Neural cell (in vitro differentiated cells): ENCODE measurements at regions not wholly inside any gene's neighbourhood (a gene's known extent, or its start where the extent isn't known, plus 50 kb on each side); places are given as distances from the start of the nearest gene placed in this dataset.

Experiments used
- H2AFZ ChIP-seq: fragments of 200-600, 300-800 bp; sonication (generic), shearing (Covaris generic); 2 replicates; pipeline ENCODE4 v1.6.0; 2014; ENCODE audit warnings: low read depth, mild to moderate bottlenecking, antibody characterized with exemption, low read length, moderate library complexity
- H3F3A ChIP-seq: fragments of 200-600 bp; shearing (Covaris generic); 2 replicates; pipeline ENCODE4 v1.6.1; 2016; ENCODE audit warnings: mild to moderate bottlenecking, moderate library complexity, mixed read lengths, antibody characterized with exemption, low read length; ENCODE audit not compliant: insufficient read depth, poor library complexity, severe bottlenecking
- H3K27ac ChIP-seq: fragments of 200-600, 300-800 bp; sonication (generic), shearing (Covaris generic); 2 replicates; pipeline ENCODE4 v1.5.1; 2014; ENCODE audit warnings: mild to moderate bottlenecking, low read length, moderate library complexity
- H3K27me3 ChIP-seq: fragments of 300-800, 200-600 bp; sonication (generic), shearing (Covaris generic); 2 replicates; pipeline ENCODE4 v1.6.0; 2014; ENCODE audit warnings: mild to moderate bottlenecking, low read depth, low read length, moderate library complexity; ENCODE audit not compliant: insufficient read depth
- H3K36me3 ChIP-seq: fragments of 300-800, 200-600 bp; sonication (generic), shearing (Covaris generic); 2 replicates; pipeline ENCODE4 v1.5.1; 2014; ENCODE audit warnings: mild to moderate bottlenecking, antibody characterized with exemption, low read length, moderate library complexity; ENCODE audit not compliant: insufficient read depth
- H3K4me2 ChIP-seq: fragments of 300-800, 200-600 bp; sonication (generic), shearing (Covaris generic); 2 replicates; pipeline ENCODE4 v1.6.0; 2014; ENCODE audit warnings: mild to moderate bottlenecking, low read length
- H3K4me3 ChIP-seq: fragments of 300-800, 200-600 bp; sonication (generic), shearing (Covaris generic); 2 replicates; pipeline ENCODE4 v1.5.1; 2014; ENCODE audit warnings: mild to moderate bottlenecking, low read length, moderate library complexity
- H3K79me2 ChIP-seq: fragments of 200-600 bp; shearing (Covaris generic); replicated peaks from 2 replicates; pipeline ENCODE4 v1.6.0; 2014; ENCODE audit warnings: mild to moderate bottlenecking, low read length, moderate library complexity; ENCODE audit not compliant: insufficient read depth
- H3K9ac ChIP-seq: fragments of 300-800, 200-600 bp; sonication (generic), shearing (Covaris generic); 2 replicates; pipeline ENCODE4 v1.6.1; 2016; ENCODE audit warnings: mild to moderate bottlenecking, low read length, mixed read lengths
- H3K9me2 ChIP-seq: fragments of 200-600 bp; shearing (Covaris generic); 2 replicates; pipeline ENCODE4 v1.6.1; 2016; ENCODE audit warnings: mild to moderate bottlenecking, low read length, mixed read lengths; ENCODE audit not compliant: insufficient read depth
- H3K9me3 ChIP-seq: fragments of 200-600, 300-800 bp; sonication (generic), shearing (Covaris generic); 2 replicates; pipeline ENCODE4 v1.6.1; 2016; ENCODE audit warnings: mild to moderate bottlenecking, mixed run types, low read length, moderate library complexity, mixed read lengths
- H4K20me1 ChIP-seq: fragments of 200-600 bp; shearing (Covaris generic); 2 replicates; pipeline ENCODE4 v1.6.1; 2016; ENCODE audit warnings: mild to moderate bottlenecking, mixed run types; ENCODE audit not compliant: insufficient read depth
- EP300 ChIP-seq: fragments of 450-650 bp; conservative IDR thresholded peaks from 2 replicates; pipeline ENCODE4 v1.6.1; 2014; ENCODE audit warnings: antibody characterized with exemption, mild to moderate bottlenecking, moderate library complexity; ENCODE audit not compliant: poor library complexity, severe bottlenecking
- EZH2 ChIP-seq: fragments of 200-600, 300-800 bp; shearing (Covaris generic), sonication (generic); IDR thresholded peaks from 2 replicates; pipeline ENCODE4 v1.6.1; 2014; ENCODE audit warnings: antibody characterized with exemption, low read length, borderline replicate concordance, mild to moderate bottlenecking; ENCODE audit not compliant: insufficient read depth, poor library complexity, severe bottlenecking
- MXI1 ChIP-seq: fragments of 450-650 bp; conservative IDR thresholded peaks from 2 replicates; pipeline ENCODE4 v1.6.1; 2014; ENCODE audit warnings: antibody characterized with exemption, mild to moderate bottlenecking; ENCODE audit not compliant: poor library complexity, severe bottlenecking
- POLR2AphosphoS5 ChIP-seq: IDR thresholded peaks from 2 replicates; pipeline ENCODE4 v1.6.1; 2012
- RAD21 ChIP-seq: fragments of 450-650 bp; conservative IDR thresholded peaks from 2 replicates; pipeline ENCODE4 v1.6.1; 2014; ENCODE audit warnings: antibody characterized with exemption, mild to moderate bottlenecking, moderate library complexity
- SMC3 ChIP-seq: fragments of 450-650 bp; conservative IDR thresholded peaks from 2 replicates; pipeline ENCODE4 v1.6.1; 2014; ENCODE audit warnings: antibody characterized with exemption, mild to moderate bottlenecking, moderate library complexity; ENCODE audit not compliant: poor library complexity
- TAF1 ChIP-seq: IDR thresholded peaks from 2 replicates; pipeline ENCODE4 v1.6.1; 2012; ENCODE audit warnings: low read depth
- TF ChIP-seq, protein P1 (sequence below): IDR thresholded peaks from 2 replicates; pipeline ENCODE4 v1.6.1; 2012; ENCODE audit warnings: borderline replicate concordance
- TF ChIP-seq, protein P2 (sequence below): fragments of 450-650 bp; IDR thresholded peaks from 2 replicates; pipeline ENCODE4 v1.5.1; 2014; ENCODE audit warnings: antibody characterized with exemption, mild to moderate bottlenecking, moderate library complexity; ENCODE audit not compliant: poor library complexity, severe bottlenecking

DNA sequence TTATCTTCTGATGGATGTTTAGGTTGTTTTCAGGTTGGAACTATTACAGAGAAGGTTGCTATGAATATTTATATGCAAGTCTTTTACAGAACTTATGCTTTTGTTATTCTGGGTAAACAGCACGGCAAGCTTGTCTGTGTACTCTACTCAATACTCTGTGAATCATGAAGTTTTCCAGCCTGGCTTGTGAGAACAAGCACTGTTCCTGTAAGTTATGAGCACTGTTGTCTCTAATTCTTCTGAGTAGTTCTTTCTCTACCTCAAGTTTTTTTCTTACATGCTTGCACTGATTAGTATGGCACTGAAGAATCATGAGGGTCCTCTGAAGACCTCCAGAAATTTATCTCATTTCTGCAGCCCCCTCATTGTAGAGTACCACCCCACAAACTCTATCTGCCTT, 496.9 kb downstream of the KCTD12 start:
- no peak overlapping the region for H3K27ac ChIP-seq
- no peak overlapping the region for H3K4me3 ChIP-seq
- TF ChIP-seq EP300 = no peak
- no peaks in the 10 kb centered on the region for H3K9me2 ChIP-seq
- H3F3A ChIP-seq = no peaks in the 10 kb centered on the region
- no peak overlapping the region for H3K9ac ChIP-seq
- H3K27me3 ChIP-seq = no peaks in the 10 kb centered on the region
- no peaks in the 10 kb centered on the region for H3K79me2 ChIP-seq
- no peak overlapping the region for H2AFZ ChIP-seq
- no peaks in the 10 kb centered on the region for H3K36me3 ChIP-seq
- H3K9me3 ChIP-seq = no peaks in the 10 kb centered on the region
- no peak overlapping the region for H3K4me2 ChIP-seq
- H4K20me1 ChIP-seq = no peaks in the 10 kb centered on the region

DNA sequence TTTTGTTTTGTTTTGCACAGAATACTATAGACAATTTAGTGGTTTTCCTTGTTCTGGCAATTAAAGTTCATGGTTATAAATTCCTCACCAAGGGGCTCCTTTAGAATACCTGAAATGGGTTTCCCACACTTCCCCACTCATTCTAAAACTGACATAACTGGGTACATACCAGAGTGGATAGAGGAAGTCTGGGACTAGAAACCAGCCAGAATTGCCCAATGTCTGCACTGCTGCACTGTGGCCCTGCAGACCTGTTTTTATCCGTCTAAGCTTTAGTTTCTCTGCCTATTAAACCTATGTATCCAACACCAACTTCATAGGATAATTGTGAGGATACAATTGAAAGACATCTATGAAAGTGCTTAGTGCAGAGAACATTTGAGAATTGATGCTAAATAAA, 498.6 kb downstream of the KCTD12 start:
- no peak for TF ChIP-seq MXI1
- TF ChIP-seq SMC3 = no peak
- TF ChIP-seq, protein P1, sequence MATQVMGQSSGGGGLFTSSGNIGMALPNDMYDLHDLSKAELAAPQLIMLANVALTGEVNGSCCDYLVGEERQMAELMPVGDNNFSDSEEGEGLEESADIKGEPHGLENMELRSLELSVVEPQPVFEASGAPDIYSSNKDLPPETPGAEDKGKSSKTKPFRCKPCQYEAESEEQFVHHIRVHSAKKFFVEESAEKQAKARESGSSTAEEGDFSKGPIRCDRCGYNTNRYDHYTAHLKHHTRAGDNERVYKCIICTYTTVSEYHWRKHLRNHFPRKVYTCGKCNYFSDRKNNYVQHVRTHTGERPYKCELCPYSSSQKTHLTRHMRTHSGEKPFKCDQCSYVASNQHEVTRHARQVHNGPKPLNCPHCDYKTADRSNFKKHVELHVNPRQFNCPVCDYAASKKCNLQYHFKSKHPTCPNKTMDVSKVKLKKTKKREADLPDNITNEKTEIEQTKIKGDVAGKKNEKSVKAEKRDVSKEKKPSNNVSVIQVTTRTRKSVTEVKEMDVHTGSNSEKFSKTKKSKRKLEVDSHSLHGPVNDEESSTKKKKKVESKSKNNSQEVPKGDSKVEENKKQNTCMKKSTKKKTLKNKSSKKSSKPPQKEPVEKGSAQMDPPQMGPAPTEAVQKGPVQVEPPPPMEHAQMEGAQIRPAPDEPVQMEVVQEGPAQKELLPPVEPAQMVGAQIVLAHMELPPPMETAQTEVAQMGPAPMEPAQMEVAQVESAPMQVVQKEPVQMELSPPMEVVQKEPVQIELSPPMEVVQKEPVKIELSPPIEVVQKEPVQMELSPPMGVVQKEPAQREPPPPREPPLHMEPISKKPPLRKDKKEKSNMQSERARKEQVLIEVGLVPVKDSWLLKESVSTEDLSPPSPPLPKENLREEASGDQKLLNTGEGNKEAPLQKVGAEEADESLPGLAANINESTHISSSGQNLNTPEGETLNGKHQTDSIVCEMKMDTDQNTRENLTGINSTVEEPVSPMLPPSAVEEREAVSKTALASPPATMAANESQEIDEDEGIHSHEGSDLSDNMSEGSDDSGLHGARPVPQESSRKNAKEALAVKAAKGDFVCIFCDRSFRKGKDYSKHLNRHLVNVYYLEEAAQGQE = no peak
- no peak for TF ChIP-seq TAF1
- no peak for TF ChIP-seq EP300
- TF ChIP-seq EZH2 = no peak
- TF ChIP-seq, protein P2, sequence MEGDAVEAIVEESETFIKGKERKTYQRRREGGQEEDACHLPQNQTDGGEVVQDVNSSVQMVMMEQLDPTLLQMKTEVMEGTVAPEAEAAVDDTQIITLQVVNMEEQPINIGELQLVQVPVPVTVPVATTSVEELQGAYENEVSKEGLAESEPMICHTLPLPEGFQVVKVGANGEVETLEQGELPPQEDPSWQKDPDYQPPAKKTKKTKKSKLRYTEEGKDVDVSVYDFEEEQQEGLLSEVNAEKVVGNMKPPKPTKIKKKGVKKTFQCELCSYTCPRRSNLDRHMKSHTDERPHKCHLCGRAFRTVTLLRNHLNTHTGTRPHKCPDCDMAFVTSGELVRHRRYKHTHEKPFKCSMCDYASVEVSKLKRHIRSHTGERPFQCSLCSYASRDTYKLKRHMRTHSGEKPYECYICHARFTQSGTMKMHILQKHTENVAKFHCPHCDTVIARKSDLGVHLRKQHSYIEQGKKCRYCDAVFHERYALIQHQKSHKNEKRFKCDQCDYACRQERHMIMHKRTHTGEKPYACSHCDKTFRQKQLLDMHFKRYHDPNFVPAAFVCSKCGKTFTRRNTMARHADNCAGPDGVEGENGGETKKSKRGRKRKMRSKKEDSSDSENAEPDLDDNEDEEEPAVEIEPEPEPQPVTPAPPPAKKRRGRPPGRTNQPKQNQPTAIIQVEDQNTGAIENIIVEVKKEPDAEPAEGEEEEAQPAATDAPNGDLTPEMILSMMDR = no peak
- TF ChIP-seq RAD21 = no peak
- no peak for TF ChIP-seq POLR2AphosphoS5
- Histone ChIP-seq H3K4me2 (no peak overlapping the region), H3K4me3 (no peak overlapping the region), H3K9me2 (no peaks in the 10 kb centered on the region), H2AFZ (no peak overlapping the region), H4K20me1 (no peaks in the 10 kb centered on the region), H3K27ac (no peak overlapping the region), H3F3A (no peaks in the 10 kb centered on the region), H3K79me2 (no peaks in the 10 kb centered on the region), H3K36me3 (no peaks in the 10 kb centered on the region), H3K9me3 (no peaks in the 10 kb centered on the region), H3K9ac (no peak overlapping the region), H3K27me3 (no peaks in the 10 kb centered on the region)

DNA sequence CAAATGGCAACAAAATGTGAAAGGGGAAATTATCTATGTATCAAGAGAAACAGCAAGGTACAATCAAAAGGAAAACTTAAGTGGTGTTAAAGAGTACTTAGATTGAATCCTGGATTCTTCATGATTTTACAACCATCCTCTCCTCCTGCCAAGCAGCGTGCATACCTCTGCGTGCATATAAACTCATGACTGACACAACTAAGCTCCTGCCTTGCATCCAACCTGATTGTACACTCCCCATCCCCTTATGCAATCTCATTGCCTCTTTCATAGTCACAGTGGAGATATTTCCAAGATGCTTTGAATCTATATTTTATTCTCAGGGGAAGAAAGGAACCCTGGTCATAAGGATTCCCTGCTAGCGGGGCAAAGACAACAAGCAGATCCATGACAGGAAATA, 499.9 kb downstream of the KCTD12 start:
- H3K27ac ChIP-seq = no peak overlapping the region

More for the DNA sequence above, 499.9 kb downstream of the KCTD12 start:
- Histone ChIP-seq H3K79me2 (no peaks in the 10 kb centered on the region), H3K9me3 (no peaks in the 10 kb centered on the region), H3K9ac (no peak overlapping the region), H4K20me1 (no peaks in the 10 kb centered on the region), H3F3A (no peaks in the 10 kb centered on the region), H2AFZ (no peak overlapping the region), H3K4me3 (no peak overlapping the region), H3K27me3 (no peaks in the 10 kb centered on the region), H3K4me2 (no peak overlapping the region), H3K36me3 (no peaks in the 10 kb centered on the region), H3K9me2 (no peaks in the 10 kb centered on the region)
- TF ChIP-seq, protein P2 = no peak
- TF ChIP-seq, protein P1 = no peak
- TF ChIP-seq MXI1 (no peak), POLR2AphosphoS5 (no peak)
